HG03342 (cell line): ENCODE measurements at regions not wholly inside any gene's neighbourhood (a gene's known extent, or its start where the extent isn't known, plus 50 kb on each side); places are given as distances from the start of the nearest gene placed in this dataset.

Experiments
- ATAC-seq: cut with Tn5 transposase; IDR thresholded peaks from one replicate; pipeline ENCODE4 v1.9.1; 2021; ENCODE audit warnings: mild to moderate bottlenecking, moderate library complexity; ENCODE audit not compliant: unreplicated experiment

GRCh38 chr4:175511861-175512260, 300.2 kb downstream of the GPM6A start:
- no peak for ATAC-seq

GRCh38 chr4:175514174-175514573, 297.9 kb downstream of the GPM6A start:
- no peak for ATAC-seq

GRCh38 chr4:175530655-175531054, 281.4 kb downstream of the GPM6A start:
- no peak for ATAC-seq

GRCh38 chr4:175531405-175532091, 280.5 kb downstream of the GPM6A start:
- no peak for ATAC-seq

GRCh38 chr4:175536852-175537453, 275.1 kb downstream of the GPM6A start:
- peak; percentile 62 for ATAC-seq

- ATAC-seq = no peak
Measured at GRCh38 chr4:175539498-175539897, 272.6 kb downstream of the GPM6A start.

GRCh38 chr4:175540151-175540550, 271.9 kb downstream of the GPM6A start:
- no peak for ATAC-seq

- ATAC-seq = no peak
Measured at GRCh38 chr4:175540732-175541131, 271.3 kb downstream of the GPM6A start.

- no peak for ATAC-seq
Measured at GRCh38 chr4:175542786-175543185, 269.3 kb downstream of the GPM6A start.

- ATAC-seq = no peak
Measured at GRCh38 chr4:175559126-175559525, 252.9 kb downstream of the GPM6A start.

- no peak for ATAC-seq
Measured at GRCh38 chr4:175559526-175559925, 252.5 kb downstream of the GPM6A start.

- ATAC-seq = no peak
Measured at GRCh38 chr4:175560604-175561003, 251.5 kb downstream of the GPM6A start.

- no peak for ATAC-seq
Measured at GRCh38 chr4:175561696-175562095, 250.4 kb downstream of the GPM6A start.

- no peak for ATAC-seq
Measured at GRCh38 chr4:175562111-175562510, 250.0 kb downstream of the GPM6A start.

GRCh38 chr4:175562542-175562941, 249.5 kb downstream of the GPM6A start:
- ATAC-seq = no peak
